HG02759 (cell line): ENCODE measurements at regions not wholly inside any gene's neighbourhood (a gene's known extent, or its start where the extent isn't known, plus 50 kb on each side); places are given as distances from the start of the nearest gene placed in this dataset.

Source experiments
- ATAC-seq: cut with Tn5 transposase; IDR thresholded peaks from one replicate; pipeline ENCODE4 v1.9.1; 2021; ENCODE audit warnings: mild to moderate bottlenecking, moderate library complexity; ENCODE audit not compliant: unreplicated experiment

DNA sequence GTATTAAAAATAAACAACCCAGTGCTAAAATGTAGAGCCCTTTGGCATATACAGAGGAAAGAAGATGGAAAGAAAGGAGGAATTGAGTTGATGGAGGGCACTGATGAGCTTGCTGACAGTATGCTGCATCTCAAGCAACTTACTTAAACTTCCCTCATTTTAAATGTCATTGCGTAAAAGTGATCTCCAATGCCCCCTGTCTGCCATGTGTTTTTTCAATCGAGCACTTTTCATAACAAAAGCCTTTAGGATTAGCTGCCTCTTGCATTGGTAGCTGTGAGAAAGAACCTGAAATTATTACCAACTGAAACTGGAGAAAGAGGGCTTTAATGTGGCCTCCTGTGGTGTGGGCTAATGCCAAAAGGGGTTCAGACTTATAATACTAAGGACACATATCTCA, 541.6 kb downstream of the SUCLA2 start:
- no peak for ATAC-seq

- no peak for ATAC-seq
Observed at GRCh38 chr13:47457626-47458025, 543.4 kb downstream of the SUCLA2 start.

- no peak for ATAC-seq
Observed at GRCh38 chr13:47455626-47456025, 545.4 kb downstream of the SUCLA2 start.

- no peak for ATAC-seq
Observed at GRCh38 chr13:47454986-47455385, 546.1 kb downstream of the SUCLA2 start.

DNA sequence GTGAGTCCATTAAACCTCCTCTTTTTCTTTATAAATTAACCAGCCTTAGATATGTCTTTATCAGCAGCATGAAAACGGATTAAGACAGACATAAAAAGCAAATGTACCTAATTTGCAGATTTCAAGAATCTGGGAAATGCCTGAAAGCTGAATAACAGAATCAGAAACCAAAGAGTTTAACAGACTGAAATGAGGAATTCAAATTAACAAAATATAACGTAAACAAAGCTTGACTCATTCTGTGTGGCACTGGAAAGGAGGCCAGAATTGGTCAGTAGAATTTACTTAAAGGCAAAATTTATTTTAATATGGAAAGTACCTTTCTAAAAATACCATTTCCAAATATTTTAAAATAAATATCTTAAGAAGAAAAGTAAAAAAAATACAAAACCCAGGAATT, 540.6 kb upstream of the HTR2A start:
- ATAC-seq: no peak

DNA sequence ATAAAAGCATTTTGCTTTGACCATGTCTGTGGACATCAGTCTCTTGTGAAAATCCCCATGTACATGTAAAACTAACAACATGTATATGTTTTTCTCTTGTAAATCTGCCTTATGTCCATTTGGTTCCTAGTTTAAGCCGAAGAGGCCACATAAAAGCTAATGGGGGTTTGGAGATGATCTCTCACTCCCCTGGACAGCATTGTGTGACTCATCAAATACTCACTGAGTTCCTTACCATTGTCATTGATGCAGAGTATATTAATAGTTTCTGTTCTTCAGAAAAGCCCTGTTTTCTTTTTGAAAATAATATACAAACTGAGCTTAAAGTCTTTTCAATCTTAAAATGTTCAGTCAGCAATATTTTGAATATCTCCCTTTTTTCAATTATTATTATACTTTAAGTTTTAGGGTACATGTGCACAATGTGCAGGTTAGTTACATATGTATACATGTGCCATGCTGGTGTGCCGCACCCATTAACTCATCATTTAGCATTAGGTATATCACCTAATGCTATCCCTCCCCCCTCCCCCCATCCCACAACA, 536.7 kb upstream of the HTR2A start:
- no peak for ATAC-seq

DNA sequence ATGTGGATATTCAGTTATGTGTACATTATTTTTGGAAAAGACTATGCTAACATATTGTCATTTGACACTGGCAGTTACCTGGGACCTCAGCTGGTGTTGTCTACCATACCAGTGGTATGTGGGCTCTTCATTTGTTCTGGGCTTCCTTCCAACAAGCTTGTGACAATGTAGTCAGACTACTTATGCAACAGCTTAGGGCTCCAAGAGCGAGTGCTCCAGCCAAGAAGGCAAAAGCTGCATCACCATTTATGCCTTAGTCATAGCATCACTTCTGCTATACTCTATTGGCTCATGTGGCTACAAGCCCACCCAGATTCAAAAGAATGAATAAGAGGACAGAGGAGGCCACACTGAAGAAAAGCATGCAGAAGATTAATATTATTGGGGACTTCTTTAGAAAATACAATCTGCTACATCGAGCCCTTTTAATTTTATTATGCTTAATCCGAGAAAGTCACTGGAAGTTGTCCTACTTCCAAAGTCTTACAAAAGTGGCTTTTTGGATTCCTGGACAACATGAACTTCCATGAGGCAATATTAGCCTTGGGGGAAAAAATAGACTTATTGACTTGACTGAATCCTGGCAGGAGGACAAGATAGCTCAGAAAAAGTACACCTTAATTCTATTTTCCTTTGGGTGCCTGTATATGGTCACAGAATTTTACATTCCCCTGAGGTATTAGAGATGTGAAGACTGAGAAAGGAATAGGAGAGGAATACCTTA, 529.4 kb upstream of the HTR2A start:
- no peak for ATAC-seq

DNA sequence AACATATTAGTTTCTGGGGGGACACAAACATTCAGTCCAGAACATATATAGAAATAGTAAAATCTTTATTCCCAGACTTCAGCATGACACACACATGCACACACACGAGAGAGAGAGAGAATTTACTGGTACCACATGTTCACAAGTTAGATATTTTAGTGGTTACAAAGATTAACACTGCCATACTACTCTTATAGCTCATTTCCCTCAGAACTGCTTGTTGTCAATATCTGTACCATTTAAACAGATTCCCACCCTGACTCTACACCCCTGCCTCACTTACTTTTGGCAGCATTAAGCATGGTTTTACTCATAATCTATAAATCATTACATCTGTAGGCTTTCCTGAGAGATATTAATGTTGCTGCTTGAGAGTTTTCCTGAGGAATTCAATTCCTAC, 524.7 kb upstream of the HTR2A start:
- no peak for ATAC-seq

GRCh38 chr13:47420568-47420967, 523.7 kb upstream of the HTR2A start:
- no peak for ATAC-seq

DNA sequence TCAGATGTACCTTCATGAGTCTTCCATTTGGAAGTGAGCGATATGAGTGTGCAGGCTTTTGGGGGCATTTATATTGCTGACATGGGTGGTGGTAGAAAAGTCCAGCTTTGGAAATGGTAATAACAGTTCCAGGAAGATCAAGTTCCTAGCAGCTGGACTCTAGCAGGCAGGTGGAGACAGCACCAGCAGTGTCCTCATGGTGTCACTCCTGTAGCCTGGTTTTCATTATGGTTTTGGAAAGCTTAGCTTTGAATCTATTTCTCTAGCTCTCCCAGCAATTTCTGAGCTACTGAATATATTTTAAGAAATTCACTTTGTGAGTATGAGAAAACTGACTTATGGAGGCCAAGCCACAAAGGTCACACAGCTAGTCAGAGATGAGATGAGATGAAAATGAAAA, 523.2 kb upstream of the HTR2A start:
- ATAC-seq: no peak

GRCh38 chr13:47418206-47418920, 521.5 kb upstream of the HTR2A start:
- no peak for ATAC-seq

DNA sequence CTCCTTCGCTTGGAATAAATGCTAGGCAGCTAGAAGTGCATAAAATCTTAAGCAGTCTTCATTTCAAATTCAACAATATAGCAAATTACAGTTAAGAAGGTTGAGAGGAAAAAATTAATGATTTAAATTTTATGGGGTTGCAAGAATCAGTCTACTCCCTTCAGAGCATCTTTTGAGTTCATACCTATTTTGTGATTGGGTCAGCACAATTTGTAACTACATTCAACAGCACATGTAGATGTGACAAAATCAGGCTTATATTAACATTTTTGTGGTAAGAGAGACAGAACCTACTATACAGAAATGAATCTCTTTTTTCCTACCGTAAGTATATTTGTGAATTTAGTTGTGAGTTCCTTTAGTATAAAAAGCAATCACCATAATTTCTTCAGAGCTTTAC, 520.6 kb upstream of the HTR2A start:
- ATAC-seq: no peak

DNA sequence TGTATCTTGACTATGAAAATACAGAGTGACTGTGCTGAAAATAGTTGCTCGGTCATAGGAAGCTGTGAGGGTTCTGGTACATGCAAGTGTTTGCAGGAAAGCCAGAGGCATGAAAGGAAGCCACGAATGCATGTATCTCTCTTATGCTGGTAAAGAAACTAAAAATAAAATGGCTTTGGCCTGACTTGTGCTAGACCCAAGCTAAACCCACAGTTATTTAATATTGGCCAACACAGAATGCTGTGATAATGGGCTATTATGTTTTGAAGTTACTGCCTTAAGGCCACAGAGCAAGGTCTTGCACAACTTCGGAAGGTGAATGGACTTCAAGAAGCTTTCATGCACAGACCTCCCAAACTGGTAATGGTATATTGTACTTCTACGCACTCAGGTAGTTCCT, 518.2 kb upstream of the HTR2A start:
- no peak for ATAC-seq

DNA sequence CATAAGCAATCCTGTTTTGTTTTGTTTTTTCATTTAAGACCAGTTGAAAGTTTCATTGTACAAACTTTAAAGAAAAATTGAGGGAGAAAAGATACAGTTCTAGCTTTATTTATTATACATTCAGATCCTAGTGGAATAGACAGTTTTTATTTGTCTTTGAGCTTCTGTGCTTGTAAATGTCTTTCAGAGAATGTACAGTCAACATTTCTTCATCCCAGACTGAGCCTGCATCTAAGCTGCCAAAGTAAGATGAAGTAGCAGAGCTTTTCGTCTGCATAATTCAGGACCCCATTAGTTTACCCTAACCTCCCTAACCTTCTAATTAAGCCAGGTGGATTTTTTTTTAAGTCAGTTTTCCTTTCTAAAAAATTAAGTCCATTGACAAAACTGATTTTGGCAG, 516.7 kb upstream of the HTR2A start:
- ATAC-seq: no peak

GRCh38 chr13:47413112-47413511, 516.3 kb upstream of the HTR2A start:
- no peak for ATAC-seq

DNA sequence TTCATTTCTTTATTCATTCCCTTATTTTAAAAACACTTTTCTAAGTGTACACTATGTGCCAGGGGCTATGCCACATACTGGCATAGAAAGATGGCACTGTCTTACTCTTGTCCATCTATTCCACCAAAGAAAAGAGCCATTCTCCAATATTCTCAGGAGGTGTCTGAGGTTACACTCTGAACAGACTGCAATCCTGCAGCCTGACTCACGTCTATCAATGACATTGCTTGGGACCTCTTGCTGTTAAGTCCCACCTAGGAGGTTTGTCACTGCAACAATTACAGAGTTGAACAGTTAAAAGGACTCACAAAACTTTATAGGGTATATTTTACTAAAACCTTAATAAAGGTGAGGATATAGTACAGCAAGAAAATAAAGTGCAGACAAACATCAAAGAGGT, 512.9 kb upstream of the HTR2A start:
- no peak for ATAC-seq

DNA sequence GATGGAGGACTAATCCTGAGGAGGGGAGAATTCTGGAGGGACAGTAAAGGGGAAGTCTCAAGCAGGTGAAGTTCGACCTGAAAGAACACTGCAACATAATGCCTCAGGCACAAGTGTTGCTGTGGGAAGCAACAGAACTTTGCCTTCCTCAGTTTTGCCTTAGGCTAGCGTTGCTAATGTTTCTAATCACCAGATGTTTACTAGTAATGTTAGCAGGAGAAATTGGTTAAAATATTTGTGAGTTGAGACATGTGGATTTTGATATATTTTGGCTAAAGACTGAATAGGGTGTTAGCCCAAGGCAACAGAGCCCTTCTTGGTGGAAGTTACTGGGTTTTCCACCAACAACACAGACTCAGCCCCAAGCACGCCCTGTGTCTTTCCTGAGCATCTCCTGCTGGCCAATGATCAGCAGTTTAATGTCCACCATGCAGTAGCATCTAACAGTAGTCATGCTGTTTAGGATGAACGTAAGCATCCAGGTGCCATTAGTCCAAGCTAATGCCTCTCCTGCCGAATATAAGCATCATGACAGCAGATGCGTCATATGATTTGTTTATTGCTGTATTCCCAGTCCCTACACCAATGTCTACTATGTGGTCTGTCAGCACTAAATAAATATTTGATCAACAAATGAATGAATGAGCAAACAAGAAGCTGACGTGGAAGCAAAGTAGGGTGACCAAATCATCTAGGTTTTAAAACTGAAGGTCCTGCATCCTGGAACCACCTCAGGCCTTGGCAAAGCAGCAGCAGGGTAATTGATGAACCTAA, 511.9 kb upstream of the HTR2A start:
- ATAC-seq: no peak

DNA sequence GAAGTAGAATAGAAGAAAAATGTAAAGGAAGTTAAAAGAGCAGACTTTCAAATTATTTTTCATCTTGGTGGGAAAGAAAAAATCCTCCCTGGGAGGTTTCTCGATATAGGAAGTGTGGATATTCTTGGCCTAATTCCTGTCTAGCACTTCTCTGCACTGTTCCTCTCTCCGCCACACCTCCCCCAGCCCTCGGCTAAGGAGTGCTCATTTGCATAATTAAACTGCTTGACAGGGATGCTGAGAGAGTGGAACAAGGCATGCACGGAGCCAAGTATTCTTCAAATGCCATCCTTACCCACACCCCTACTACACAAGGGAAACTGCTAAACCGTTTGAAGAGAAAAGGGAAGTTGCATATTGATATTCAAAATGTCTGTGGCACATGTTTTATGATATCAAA, 511.0 kb upstream of the HTR2A start:
- no peak for ATAC-seq

GRCh38 chr13:47399599-47399998, 502.7 kb upstream of the HTR2A start:
- no peak for ATAC-seq

GRCh38 chr13:47397739-47398138, 500.9 kb upstream of the HTR2A start:
- ATAC-seq: no peak

DNA sequence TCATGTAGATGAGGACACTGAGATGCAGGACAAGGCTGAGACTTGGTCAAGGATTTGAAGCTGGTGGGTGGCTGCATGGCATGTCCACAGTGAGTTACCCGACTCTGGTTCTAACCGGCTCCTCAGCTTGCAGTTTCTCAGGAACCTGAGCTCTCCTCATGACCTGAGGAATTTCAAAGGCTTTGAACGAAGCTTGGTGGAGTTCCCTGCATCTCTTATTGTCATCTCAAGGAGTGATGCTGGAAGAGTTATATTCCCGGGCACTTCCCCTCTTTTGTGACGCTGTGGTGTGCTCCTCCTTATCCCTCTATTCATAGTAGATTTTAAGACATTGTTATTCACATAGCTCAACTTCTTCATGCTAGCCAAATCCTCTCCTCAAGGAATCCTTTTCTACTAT, 500.1 kb upstream of the HTR2A start:
- no peak for ATAC-seq

GRCh38 chr13:47374741-47375140, 477.9 kb upstream of the HTR2A start:
- no peak for ATAC-seq
